GM19043 (cell line): ENCODE measurements at regions not wholly inside any gene's neighbourhood (a gene's known extent, or its start where the extent isn't known, plus 50 kb on each side); places are given as distances from the start of the nearest gene placed in this dataset.
"Not testable (repeated sequence)": the region's sequence is repeated elsewhere in the genome, so short reads cannot be mapped to it uniquely, and the experiment has no call there.

Experiments
- ATAC-seq: cut with Tn5 transposase; IDR thresholded peaks from one replicate; pipeline ENCODE4 v1.9.1; 2021; ENCODE audit warnings: low read depth; ENCODE audit not compliant: unreplicated experiment

GRCh38 chr15:92751528-92751927 lies 96.0 kb upstream of the FAM174B start:
- ATAC-seq: no peak

- no peak for ATAC-seq
These were observed 98.0 kb upstream of the FAM174B start for GRCh38 chr15:92753591-92753990.

DNA sequence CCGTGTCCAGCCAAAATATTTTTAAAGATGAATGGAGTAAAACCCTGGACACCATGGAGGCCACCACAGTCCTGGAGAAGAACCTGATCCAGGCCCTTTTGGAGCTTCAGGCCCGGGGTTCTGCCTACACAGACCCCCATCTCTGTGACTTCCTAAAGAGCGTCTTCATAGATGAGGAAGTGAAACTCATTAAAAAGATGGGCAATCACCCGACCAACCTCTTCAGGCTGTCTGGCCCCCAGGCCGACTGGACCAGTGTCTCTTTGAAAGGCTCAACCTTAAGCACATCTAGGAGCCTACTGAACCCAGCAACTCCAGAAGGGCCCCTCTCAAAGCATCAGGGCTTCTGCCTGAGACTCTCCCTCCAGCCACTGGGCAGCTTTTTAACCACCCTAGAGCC lies 107.9 kb upstream of the FAM174B start:
- ATAC-seq: no peak

DNA sequence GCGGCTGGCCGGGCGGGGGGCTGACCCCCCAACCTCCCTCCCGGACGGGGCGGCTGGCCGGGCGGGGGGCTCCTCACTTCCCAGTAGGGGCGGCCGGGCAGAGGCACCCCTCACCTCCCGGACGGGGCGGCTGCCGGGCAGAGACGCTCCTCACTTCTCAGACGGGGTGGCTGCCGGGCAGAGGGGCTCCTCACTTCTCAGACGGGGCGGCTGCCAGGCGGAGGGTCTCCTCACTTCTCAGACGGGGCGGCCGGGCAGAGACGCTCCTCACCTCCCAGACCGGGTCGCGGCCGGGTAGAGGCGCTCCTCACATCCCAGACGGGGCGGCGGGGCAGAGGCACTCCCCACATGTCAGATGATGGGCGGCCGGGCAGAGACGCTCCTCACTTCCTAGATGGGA lies 112.6 kb upstream of the FAM174B start:
- ATAC-seq: not testable (repeated sequence)

DNA sequence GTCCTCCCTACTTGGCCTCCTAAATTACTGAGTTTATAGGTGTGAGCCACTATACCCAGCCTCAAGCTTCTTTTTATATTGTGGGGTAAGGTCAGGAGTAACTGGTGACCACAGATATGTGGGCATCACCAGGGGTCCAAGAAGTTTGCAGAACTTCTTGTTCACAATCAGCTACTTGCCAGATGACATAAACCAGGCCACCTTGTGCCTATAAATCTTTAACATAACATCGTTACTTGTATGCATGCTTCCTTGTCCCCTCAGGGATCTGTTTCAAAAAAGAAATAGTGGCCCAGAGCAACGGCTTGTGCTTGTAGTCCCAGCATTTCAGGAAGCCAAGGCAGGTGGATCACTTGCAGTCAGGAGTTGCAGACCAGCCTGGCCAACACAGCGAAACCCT lies 115.1 kb upstream of the FAM174B start:
- ATAC-seq: no peak

GRCh38 chr15:92772061-92772460 lies 116.5 kb upstream of the FAM174B start:
- no peak for ATAC-seq

DNA sequence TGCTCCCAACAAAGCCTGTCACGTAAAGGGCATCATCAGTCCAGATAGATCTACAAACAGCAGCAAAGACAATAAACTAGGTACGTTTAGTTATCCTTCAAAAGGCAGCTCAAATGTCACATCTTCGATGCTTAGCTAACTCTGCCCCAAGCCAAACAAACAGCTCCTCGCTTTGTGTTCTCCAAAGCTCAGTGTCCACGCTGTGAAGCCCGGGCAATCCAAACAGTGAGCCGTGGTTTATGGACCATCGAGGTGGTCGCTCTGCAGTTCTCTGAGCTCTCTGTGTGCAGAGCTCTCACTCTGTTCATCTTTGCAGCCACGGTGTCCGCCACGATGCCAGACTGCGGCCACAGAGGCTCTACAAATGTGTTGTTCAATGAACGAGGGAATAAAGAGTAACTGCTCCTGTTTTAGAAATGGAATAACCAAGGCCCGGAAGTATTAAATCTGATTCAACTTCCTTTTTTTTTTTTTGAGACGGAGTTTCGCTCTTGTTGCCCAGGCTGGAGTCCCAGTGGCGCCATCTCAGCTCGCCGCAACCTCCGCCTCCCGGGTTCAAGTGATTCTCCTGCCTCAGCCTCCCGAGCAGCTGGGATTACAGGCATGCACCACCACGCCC lies 117.2 kb upstream of the FAM174B start:
- no peak for ATAC-seq

- ATAC-seq: no peak
These were observed 117.8 kb upstream of the FAM174B start for GRCh38 chr15:92773340-92773739.

GRCh38 chr15:92779874-92780273 lies 120.2 kb upstream of the CHD2 start:
- no peak for ATAC-seq

- ATAC-seq: no peak
These were observed 119.3 kb upstream of the CHD2 start for GRCh38 chr15:92780843-92781242.

DNA sequence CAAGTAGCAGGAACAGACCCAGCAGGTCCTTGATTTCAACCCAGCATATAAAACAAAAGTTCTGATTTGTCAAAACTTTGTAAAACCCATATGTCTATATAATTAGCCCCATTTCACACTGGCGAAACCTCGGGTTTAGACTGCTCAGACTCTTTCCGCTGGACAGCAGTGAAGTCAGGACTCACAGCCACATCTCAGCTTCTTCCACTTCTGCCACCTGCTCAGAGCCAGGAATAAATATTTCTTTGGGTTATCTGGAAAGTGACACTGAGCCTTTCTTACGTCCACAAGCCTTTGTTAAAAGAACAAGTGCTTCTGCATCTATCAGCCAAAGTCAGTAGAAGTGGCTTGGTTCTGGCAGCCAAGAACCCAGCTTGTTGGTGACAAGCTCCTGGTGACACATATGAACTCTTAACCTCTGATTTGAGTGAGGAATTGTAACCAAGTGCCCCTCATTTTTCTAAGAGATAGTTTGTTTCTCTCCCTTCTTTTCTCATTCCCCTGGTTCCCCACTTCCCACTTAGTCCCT lies 118.1 kb upstream of the CHD2 start:
- ATAC-seq: no peak

GRCh38 chr15:92787116-92787515 lies 113.0 kb upstream of the CHD2 start:
- ATAC-seq: no peak

GRCh38 chr15:92788196-92788595 lies 111.9 kb upstream of the CHD2 start:
- no peak for ATAC-seq

GRCh38 chr15:92788793-92789192 lies 111.3 kb upstream of the CHD2 start:
- ATAC-seq: not testable (repeated sequence)

DNA sequence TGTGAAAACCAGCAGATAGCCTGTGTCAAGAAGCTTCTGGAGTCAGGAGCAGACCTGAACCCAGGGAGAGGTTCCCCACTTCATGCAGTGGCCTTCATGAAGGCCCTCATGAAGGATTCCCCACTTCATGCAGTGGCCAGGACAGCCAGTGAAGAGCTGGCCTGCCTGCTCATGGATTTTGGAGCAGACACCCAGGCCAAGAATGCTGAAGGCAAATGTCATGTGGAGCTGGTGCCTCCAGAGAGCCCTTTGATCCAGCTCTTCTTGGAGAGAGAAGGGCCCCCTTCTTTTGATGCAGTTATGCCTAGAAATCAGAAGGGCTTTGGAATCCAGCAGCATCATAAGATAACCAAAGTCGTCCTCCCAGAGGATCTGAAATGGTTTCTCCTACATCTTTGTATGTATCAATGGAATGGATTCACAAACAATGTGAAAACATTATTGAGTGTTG lies 103.9 kb upstream of the CHD2 start:
- ATAC-seq: no peak

GRCh38 chr15:92797168-92798052 lies 102.7 kb upstream of the CHD2 start:
- peak; percentile 80 for ATAC-seq

- no peak for ATAC-seq
These were observed 100.1 kb upstream of the CHD2 start for GRCh38 chr15:92800013-92800412.

GRCh38 chr15:92800416-92801055 lies 99.6 kb upstream of the CHD2 start:
- ATAC-seq: not testable (repeated sequence)

DNA sequence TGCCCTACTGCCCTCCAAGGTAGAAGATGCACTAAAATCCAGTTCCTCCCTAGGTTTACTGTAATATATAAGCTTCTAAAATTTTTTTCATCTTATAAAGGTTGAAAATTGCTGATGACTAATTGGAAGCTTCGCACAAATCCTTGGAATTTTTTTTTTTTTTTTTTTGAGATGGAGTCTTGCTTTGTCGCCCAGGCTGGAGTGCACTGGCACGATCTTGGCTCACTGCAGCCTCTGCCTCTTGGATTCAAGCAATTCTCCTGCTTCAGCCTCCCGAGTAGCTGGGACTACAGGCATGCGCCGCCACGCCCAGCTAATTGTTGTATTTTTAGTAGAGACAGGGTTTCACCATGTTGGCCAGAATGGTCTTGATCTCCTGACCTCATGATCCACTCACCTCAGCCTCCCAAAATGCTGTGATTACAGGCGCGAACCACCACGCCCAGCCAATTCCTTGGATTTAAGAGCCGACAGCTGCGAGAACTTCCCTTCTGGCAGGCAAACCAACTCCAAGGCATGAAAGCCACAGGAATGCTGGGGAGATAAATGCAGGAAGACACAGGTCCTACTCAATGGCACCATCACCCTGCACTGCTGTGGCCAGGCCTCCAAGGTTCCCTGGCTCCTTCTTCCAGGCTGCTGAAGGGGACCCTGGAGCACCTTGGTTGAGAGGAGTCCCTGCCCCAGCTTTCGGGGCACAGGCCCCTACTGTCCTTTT lies 98.9 kb upstream of the CHD2 start:
- ATAC-seq: not testable (repeated sequence)

DNA sequence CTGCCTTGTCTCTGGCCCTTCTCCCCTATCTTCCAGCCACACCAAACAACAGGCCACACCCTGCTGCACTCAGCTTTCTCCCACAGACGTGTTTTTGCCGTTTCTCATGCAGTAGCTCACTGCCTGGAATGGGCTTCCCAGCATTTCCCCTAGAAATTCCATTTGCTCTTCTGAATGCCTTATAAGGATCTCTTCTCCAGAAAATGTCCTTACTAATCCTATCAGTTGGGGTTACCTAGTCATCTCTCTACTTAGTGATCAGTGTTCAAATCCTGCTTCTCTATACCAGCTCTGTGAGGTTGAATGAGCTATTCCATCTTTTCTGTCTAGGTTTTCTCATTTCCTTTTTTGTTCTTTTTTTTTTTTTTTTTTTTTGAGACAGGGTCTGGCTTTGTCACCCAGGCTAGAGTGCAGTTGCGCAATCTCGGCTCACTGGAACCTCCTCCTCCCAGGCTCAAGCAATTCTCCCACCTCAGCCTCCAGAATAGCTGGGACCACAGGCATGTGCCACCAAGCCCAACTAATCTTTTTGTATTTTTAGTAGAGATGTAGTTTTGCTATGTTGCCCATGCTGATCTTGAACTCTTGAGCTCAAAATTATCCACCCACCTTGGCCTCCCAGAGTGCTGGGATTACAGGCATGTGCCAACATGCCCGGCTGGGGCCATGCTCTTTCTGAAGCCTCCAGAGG lies 98.2 kb upstream of the CHD2 start:
- ATAC-seq: no peak
